ENCODE measurements at regions not wholly inside any gene's neighbourhood (a gene's known extent, or its start where the extent isn't known, plus 50 kb on each side); places are given as distances from the start of the nearest gene placed in this dataset.

GRCh38 chr17:63338272-63338671, 107.8 kb downstream of the CYB561 start:
- peaks cover 17% of the 10 kb centered on the region for H3K36me3 ChIP-seq
- H3K9me3 ChIP-seq (ENCODE audit: severe bottlenecking) = no peaks in the 10 kb centered on the region
- no peak for DNase-seq
- no peaks in the 10 kb centered on the region for H3K27me3 ChIP-seq (ENCODE audit: insufficient read depth, low read depth, severe bottlenecking)
- H3K27ac ChIP-seq = no peak overlapping the region
- no peak overlapping the region for H3K4me3 ChIP-seq (ENCODE audit: low read depth, low read length)
- no peak for TF ChIP-seq CTCF (IDR thresholded peaks at IDR 0.05; ENCODE audit: low read depth, low read length)

- no peak for TF ChIP-seq CTCF (IDR thresholded peaks at IDR 0.05; ENCODE audit: low read depth, low read length)
- Histone ChIP-seq H3K4me3 (ENCODE audit: low read depth, low read length) (no peak overlapping the region), H3K27me3 (ENCODE audit: insufficient read depth, low read depth, severe bottlenecking) (no peaks in the 10 kb centered on the region), H3K9me3 (ENCODE audit: severe bottlenecking) (no peaks in the 10 kb centered on the region), H3K36me3 (peaks cover 35% of the 10 kb centered on the region), H3K27ac (no peak overlapping the region)
- no peak for DNase-seq
These were observed 104.8 kb downstream of the CYB561 start for GRCh38 chr17:63341276-63341675.

- H3K27me3 ChIP-seq (ENCODE audit: insufficient read depth, low read depth, severe bottlenecking) = no peaks in the 10 kb centered on the region
- H3K27ac ChIP-seq = no peak overlapping the region
- TF ChIP-seq CTCF (IDR thresholded peaks at IDR 0.05; ENCODE audit: low read depth, low read length) = no peak
- DNase-seq = no peak
- H3K36me3 ChIP-seq = peaks cover 35% of the 10 kb centered on the region
- no peaks in the 10 kb centered on the region for H3K9me3 ChIP-seq (ENCODE audit: severe bottlenecking)
- H3K4me3 ChIP-seq (ENCODE audit: low read depth, low read length) = no peak overlapping the region
These were observed 101.7 kb downstream of the CYB561 start for GRCh38 chr17:63344383-63344782.

GRCh38 chr17:63345611-63346010, 100.5 kb downstream of the CYB561 start:
- no peak for DNase-seq
- H3K36me3 ChIP-seq = peaks cover 34% of the 10 kb centered on the region
- H3K27ac ChIP-seq = no peak overlapping the region
- H3K27me3 ChIP-seq (ENCODE audit: insufficient read depth, low read depth, severe bottlenecking) = no peaks in the 10 kb centered on the region
- H3K4me3 ChIP-seq (ENCODE audit: low read depth, low read length) = no peak overlapping the region
- no peaks in the 10 kb centered on the region for H3K9me3 ChIP-seq (ENCODE audit: severe bottlenecking)
- no peak for TF ChIP-seq CTCF (IDR thresholded peaks at IDR 0.05; ENCODE audit: low read depth, low read length)

- no peaks in the 10 kb centered on the region for H3K27me3 ChIP-seq (ENCODE audit: insufficient read depth, low read depth, severe bottlenecking)
- DNase-seq = no peak
- no peak for TF ChIP-seq CTCF (IDR thresholded peaks at IDR 0.05; ENCODE audit: low read depth, low read length)
- peaks cover 28% of the 10 kb centered on the region for H3K36me3 ChIP-seq
- no peak overlapping the region for H3K4me3 ChIP-seq (ENCODE audit: low read depth, low read length)
- no peaks in the 10 kb centered on the region for H3K9me3 ChIP-seq (ENCODE audit: severe bottlenecking)
- H3K27ac ChIP-seq = no peak overlapping the region
These were observed 98.6 kb downstream of the CYB561 start for GRCh38 chr17:63347475-63347874.

GRCh38 chr17:63349478-63350000, 96.6 kb downstream of the CYB561 start:
- H3K4me3 ChIP-seq (ENCODE audit: low read depth, low read length) = no peak overlapping the region
- no peak for DNase-seq

More at GRCh38 chr17:63349478-63350000, 96.6 kb downstream of the CYB561 start:
- H3K9me3 ChIP-seq (ENCODE audit: severe bottlenecking) = no peaks in the 10 kb centered on the region
- H3K27me3 ChIP-seq (ENCODE audit: insufficient read depth, low read depth, severe bottlenecking) = no peaks in the 10 kb centered on the region
- peaks cover 17% of the 10 kb centered on the region for H3K36me3 ChIP-seq
- no peak for TF ChIP-seq CTCF (IDR thresholded peaks at IDR 0.05; ENCODE audit: low read depth, low read length)
- no peak overlapping the region for H3K27ac ChIP-seq

Data from WERI-Rb-1 (cell line).